Calu3 (cell line): ENCODE measurements at regions not wholly inside any gene's neighbourhood (a gene's known extent, or its start where the extent isn't known, plus 50 kb on each side); places are given as distances from the start of the nearest gene placed in this dataset.

Experiments
- BruUV-seq: library from RNA; stranded (reverse); fragments of 400-500 nt; replicated peaks from 2 replicates; lab custom pipeline; 2021; lab: Mats Ljungman, UMichigan
- CTCF ChIA-PET: fragments of 300-600 bp; sonication (Branson Sonifier 250); formaldehyde crosslinking; loops from one replicate; lab custom pipeline; 2022; ENCODE audit warnings: antibody characterized with exemption; lab: Charles Lee
- DNase-seq: peaks from one replicate; pipeline ENCODE4 v3.0.0; 2022
- H3K27ac Mint-ChIP-seq: one replicate; pipeline ENCODE4 v1.8.0; 2022; ENCODE audit warnings: mixed read lengths; ENCODE audit not compliant: unreplicated experiment
- H3K27me3 Mint-ChIP-seq: one replicate; pipeline ENCODE4 v1.8.0; 2022; ENCODE audit warnings: mixed read lengths; ENCODE audit not compliant: unreplicated experiment
- H3K36me3 Mint-ChIP-seq: one replicate; pipeline ENCODE4 v1.8.0; 2022; ENCODE audit warnings: mild to moderate bottlenecking, moderate library complexity, mixed read lengths; ENCODE audit not compliant: insufficient read depth, unreplicated experiment
- H3K4me1 Mint-ChIP-seq: one replicate; pipeline ENCODE4 v1.8.0; 2022; ENCODE audit warnings: mild to moderate bottlenecking, low read depth, mixed read lengths; ENCODE audit not compliant: unreplicated experiment
- H3K4me3 Mint-ChIP-seq: one replicate; pipeline ENCODE4 v1.8.0; 2022; ENCODE audit warnings: mild to moderate bottlenecking, low read depth, moderate library complexity, mixed read lengths; ENCODE audit not compliant: unreplicated experiment
- H3K9me3 Mint-ChIP-seq: one replicate; pipeline ENCODE4 v1.8.0; 2022; ENCODE audit warnings: low read depth, mixed read lengths; ENCODE audit not compliant: unreplicated experiment
- CTCF ChIP-seq: fragments of 200-600 bp; IDR thresholded peaks from one replicate; pipeline ENCODE4 v1.8.0; 2022; ENCODE audit warnings: antibody characterized with exemption; ENCODE audit not compliant: unreplicated experiment
- intact Hi-C: fragments of 100-400 bp; cut with micrococcal nuclease; formaldehyde crosslinking; loops from one replicate; pipeline ENCODE4 v1.10.0; 2022; ENCODE audit not compliant: unreplicated experiment

- CTCF ChIA-PET, result no interaction called here
- BruUV-seq, result no TSS peak
Measured at GRCh38 chr18:5662586-5663090, 118.8 kb upstream of the EPB41L3 start.

GRCh38 chr18:5661179-5661578, 117.4 kb upstream of the EPB41L3 start:
- Mint-ChIP-seq H3K4me3 (no peak overlapping the region), H3K9me3 (peaks cover 14% of the 10 kb centered on the region), H3K36me3 (no peaks in the 10 kb centered on the region), H3K27ac (no peak overlapping the region), H3K27me3 (no peaks in the 10 kb centered on the region), H3K4me1 (no peaks in the 10 kb centered on the region)
- no peak for DNase-seq
- no TSS peak for BruUV-seq
- CTCF ChIA-PET, result no interaction called here
- no peak for TF ChIP-seq CTCF
- intact Hi-C loops, result no loop called here

More at GRCh38 chr18:5662586-5663090, 118.8 kb upstream of the EPB41L3 start:
- intact Hi-C loops, result no loop called here
- H3K27me3 Mint-ChIP-seq, result no peaks in the 10 kb centered on the region
- no peaks in the 10 kb centered on the region for H3K4me1 Mint-ChIP-seq
- no peak for DNase-seq
- H3K27ac Mint-ChIP-seq, result no peak overlapping the region
- TF ChIP-seq CTCF, result no peak
- H3K36me3 Mint-ChIP-seq, result no peaks in the 10 kb centered on the region
- peaks cover 14% of the 10 kb centered on the region for H3K9me3 Mint-ChIP-seq
- H3K4me3 Mint-ChIP-seq, result no peak overlapping the region

- no peak for TF ChIP-seq CTCF
- H3K27ac Mint-ChIP-seq, result no peak overlapping the region
- no peak overlapping the region for H3K4me3 Mint-ChIP-seq
- no peaks in the 10 kb centered on the region for H3K27me3 Mint-ChIP-seq
- no TSS peak for BruUV-seq
- intact Hi-C loops, result no loop called here
- H3K9me3 Mint-ChIP-seq, result peaks cover 7% of the 10 kb centered on the region
- H3K36me3 Mint-ChIP-seq, result no peaks in the 10 kb centered on the region
- no peak for DNase-seq
- H3K4me1 Mint-ChIP-seq, result no peaks in the 10 kb centered on the region
- CTCF ChIA-PET, result no interaction called here
Measured at GRCh38 chr18:5653802-5654201, 110.0 kb upstream of the EPB41L3 start.

GRCh38 chr18:5651736-5652135, 107.9 kb upstream of the EPB41L3 start:
- H3K4me3 Mint-ChIP-seq, result no peak overlapping the region
- H3K36me3 Mint-ChIP-seq, result no peaks in the 10 kb centered on the region
- no TSS peak for BruUV-seq
- H3K27ac Mint-ChIP-seq, result no peak overlapping the region
- CTCF ChIA-PET, result no interaction called here
- intact Hi-C loops, result no loop called here
- no peaks in the 10 kb centered on the region for H3K27me3 Mint-ChIP-seq
- no peak for DNase-seq
- no peaks in the 10 kb centered on the region for H3K4me1 Mint-ChIP-seq
- H3K9me3 Mint-ChIP-seq, result peaks cover 13% of the 10 kb centered on the region
- TF ChIP-seq CTCF, result no peak
